ENCODE measurements at regions not wholly inside any gene's neighbourhood (a gene's known extent, or its start where the extent isn't known, plus 50 kb on each side); places are given as distances from the start of the nearest gene placed in this dataset.

- Histone ChIP-seq H2AFZ (ENCODE audit: control insufficient read depth, low read depth, low read length) (no peak overlapping the region), H3K4me2 (ENCODE audit: control insufficient read depth, insufficient read depth) (no peak overlapping the region), H3K9me3 (replicated peaks; ENCODE audit: control insufficient read depth, insufficient read depth, low read length) (no peaks in the 10 kb centered on the region), H3K79me2 (ENCODE audit: control insufficient read depth, insufficient read depth, low read length) (no peaks in the 10 kb centered on the region), H3K36me3 (ENCODE audit: control insufficient read depth in 2 of 2, insufficient read depth in 2 of 2, low read length in 1 of 2) (no peaks in the 10 kb centered on the region), H3K4me1 (ENCODE audit: control insufficient read depth, insufficient read depth, low read length) (no peaks in the 10 kb centered on the region), H4K20me1 (ENCODE audit: control insufficient read depth, insufficient read depth) (no peaks in the 10 kb centered on the region), H3K4me3 (no peak overlapping the region), H3K9ac (ENCODE audit: control insufficient read depth, insufficient read depth, low read length) (no peak overlapping the region), H3K27me3 (replicated peaks in 1 of 2; ENCODE audit: control insufficient read depth in 2 of 2, insufficient read depth in 2 of 2, low read length in 1 of 2) (no peaks in the 10 kb centered on the region), H3K27ac (ENCODE audit: control insufficient read depth, insufficient read depth) (no peak overlapping the region)
- ChIA-PET SMC1A (ENCODE audit: uncharacterized antibody, unreplicated experiment) (interaction anchor here (0.7 kb wide), 2 partner anchors 105 to 1832 kb away, joined by 3 read pairs; no protein-coding TSS in a partner anchor), RAD21 (ENCODE audit: unreplicated experiment) (no interaction called here), POLR2A (no interaction called here), CTCF (no interaction called here)
- BruUV-seq (replicated peaks): no TSS peak
- TF ChIP-seq BRCA1 (IDR thresholded peaks at IDR 0.05; ENCODE audit: low read depth, low read length) (no peak), MYC (IDR thresholded peaks at IDR 0.05; ENCODE audit: insufficient read depth, insufficient read length, insufficient replicate concordance, low read length, severe bottlenecking) (no peak), SRF (IDR thresholded peaks at IDR 0.05; ENCODE audit: low read depth in 2 of 2, low read length in 2 of 2) (no peak), SMARCA5 (IDR thresholded peaks at IDR 0.05) (no peak), BMI1 (IDR thresholded peaks at IDR 0.05; ENCODE audit: borderline replicate concordance) (no peak), CBX3 (IDR thresholded peaks at IDR 0.05; ENCODE audit: borderline replicate concordance, low read depth) (no peak), HCFC1 (IDR thresholded peaks at IDR 0.05; ENCODE audit: low read length) (no peak), EGR1 (IDR thresholded peaks at IDR 0.05; ENCODE audit: borderline replicate concordance in 1 of 2, low read depth in 2 of 2, low read length in 2 of 2) (no peak), ATF7 (IDR thresholded peaks at IDR 0.05; ENCODE audit: low read depth) (no peak), FOXK2 (IDR thresholded peaks at IDR 0.05) (no peak)
- TF ChIP-seq, protein P1, sequence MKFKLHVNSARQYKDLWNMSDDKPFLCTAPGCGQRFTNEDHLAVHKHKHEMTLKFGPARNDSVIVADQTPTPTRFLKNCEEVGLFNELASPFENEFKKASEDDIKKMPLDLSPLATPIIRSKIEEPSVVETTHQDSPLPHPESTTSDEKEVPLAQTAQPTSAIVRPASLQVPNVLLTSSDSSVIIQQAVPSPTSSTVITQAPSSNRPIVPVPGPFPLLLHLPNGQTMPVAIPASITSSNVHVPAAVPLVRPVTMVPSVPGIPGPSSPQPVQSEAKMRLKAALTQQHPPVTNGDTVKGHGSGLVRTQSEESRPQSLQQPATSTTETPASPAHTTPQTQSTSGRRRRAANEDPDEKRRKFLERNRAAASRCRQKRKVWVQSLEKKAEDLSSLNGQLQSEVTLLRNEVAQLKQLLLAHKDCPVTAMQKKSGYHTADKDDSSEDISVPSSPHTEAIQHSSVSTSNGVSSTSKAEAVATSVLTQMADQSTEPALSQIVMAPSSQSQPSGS (IDR thresholded peaks at IDR 0.05; ENCODE audit: low read length): no peak
- in situ Hi-C loops (cut with MboI): no loop called here
- FAIRE-seq: no peak
- ATAC-seq: no peak
- DNase-seq (ENCODE audit: low read depth, low spot score): no peak
- 42% methylated on average over 8 of the region's 8 CpGs for WGBS (ENCODE audit: insufficient coverage, insufficient replicate concordance, low lambda C conversion rate, missing lambda C conversion rate)
- intact Hi-C loops (cut with micrococcal nuclease; ENCODE audit: unreplicated experiment): no loop called here
Observed at GRCh38 chr4:18961266-18961665, 939.7 kb upstream of the LCORL start.

Measured in GM12878 (cell line).